B cell (primary cell): ENCODE measurements at regions not wholly inside any gene's neighbourhood (a gene's known extent, or its start where the extent isn't known, plus 50 kb on each side); places are given as distances from the start of the nearest gene placed in this dataset.

ENCODE experiments used
- ATAC-seq: fragments of 200-7000 bp; cut with Tn5 transposase; one replicate; pipeline ENCODE4 v1.10.0; 2021; ENCODE audit warnings: low read depth, mild to moderate bottlenecking, moderate number of reproducible peaks, moderate library complexity
- CTCF ChIA-PET: fragments of 350-600 bp; sonication (Branson Sonifier 250); formaldehyde crosslinking; loops from one replicate; lab custom pipeline; 2021; ENCODE audit warnings: antibody characterized with exemption, inconsistent platforms; lab: Charles Lee
- POLR2A ChIA-PET: fragments of 350-600 bp; sonication (Branson Sonifier 250); formaldehyde crosslinking; loops from one replicate; lab custom pipeline; 2021; ENCODE audit warnings: antibody characterized with exemption; lab: Charles Lee
- DNase-seq: peaks from one replicate; pipeline ENCODE4 v3.0.0; 2013
- H2AFZ ChIP-seq: 2 replicates; pipeline ENCODE4 v1.6.1; 2012; ENCODE audit warnings: mild to moderate bottlenecking, low read depth, low read length; ENCODE audit not compliant: insufficient read depth, poor library complexity, severe bottlenecking
- H3K27ac ChIP-seq, 2 donors: 1 replicate in 1 of 2; 2 replicates in 1 of 2; pipeline ENCODE4 v1.5.1; 2012 to 2013; ENCODE audit warnings: low read length in 2 of 2, mild to moderate bottlenecking in 2 of 2, moderate library complexity in 1 of 2
- H3K27me3 ChIP-seq, 4 experiments: fragments of 200-600 bp in 1 of 4; sonication (generic) in 1 of 4; replicated peaks in 1 of 4; 1 replicate in 2 of 4; 2 replicates in 2 of 4; pipeline versions ENCODE4 v1.6.1 to v1.7.0; 2013 to 2016; ENCODE audit warnings: low read length in 3 of 4, mild to moderate bottlenecking in 2 of 4, mixed read lengths in 1 of 4, moderate library complexity in 1 of 4; ENCODE audit not compliant: insufficient read depth in 4 of 4, control insufficient read depth in 3 of 4; ENCODE audit errors: control extremely low read depth in 1 of 4
- H3K36me3 ChIP-seq, 2 experiments: replicated peaks in 1 of 2; 1 replicate in 1 of 2; 2 replicates in 1 of 2; pipeline versions ENCODE4 v1.6.1 to v1.7.1; 2013; ENCODE audit warnings: low read length in 1 of 2; ENCODE audit not compliant: insufficient read depth in 2 of 2, control insufficient read depth in 1 of 2; ENCODE audit errors: control extremely low read depth in 1 of 2, extremely low read depth in 1 of 2
- H3K4me1 ChIP-seq, 2 donors: fragments of 200-600 bp in 1 of 2; sonication (generic) in 1 of 2; 1 replicate in 1 of 2; 2 replicates in 1 of 2; pipeline versions ENCODE4 v1.5.1 to v1.6.1; 2013 to 2017; ENCODE audit warnings: low read length in 2 of 2; ENCODE audit not compliant: control insufficient read depth in 2 of 2, insufficient read depth in 2 of 2
- H3K4me2 ChIP-seq: replicated peaks from 2 replicates; pipeline ENCODE3; 2012; ENCODE audit warnings: mild to moderate bottlenecking, low read depth, low read length; ENCODE audit not compliant: poor library complexity, severe bottlenecking
- H3K4me3 ChIP-seq, 5 experiments: fragments of 200-600 bp in 1 of 5; sonication (generic) in 1 of 5; 1 replicate in 3 of 5; 2 replicates in 2 of 5; pipeline versions ENCODE4 v1.5.1 to v1.7.0; 2011 to 2016; ENCODE audit warnings: low read length in 4 of 5, mild to moderate bottlenecking in 4 of 5, low read depth in 2 of 5, control low read depth in 1 of 5, moderate library complexity in 1 of 5; ENCODE audit not compliant: insufficient read depth in 1 of 5; ENCODE audit errors: control extremely low read depth in 1 of 5, extremely low read depth in 1 of 5
- H3K79me2 ChIP-seq: fragments of 200-600 bp; sonication (generic); one replicate; pipeline ENCODE4 v1.6.0; 2016; ENCODE audit warnings: low read length; ENCODE audit not compliant: control insufficient read depth, insufficient read depth
- H3K9ac ChIP-seq: fragments of 200-600 bp; sonication (generic); 2 replicates; pipeline ENCODE4 v1.6.1; 2017; ENCODE audit warnings: mild to moderate bottlenecking, low read length, moderate library complexity
- H3K9me3 ChIP-seq, 3 donors: one replicate each; pipeline versions ENCODE4 v1.6.1 to v1.7.1; 2013; ENCODE audit warnings: low read length in 2 of 3; ENCODE audit not compliant: control insufficient read depth in 2 of 3, insufficient read depth in 1 of 3; ENCODE audit errors: control extremely low read depth in 1 of 3
- H4K20me1 ChIP-seq: 2 replicates; pipeline ENCODE4 v1.6.0; 2012; ENCODE audit warnings: mild to moderate bottlenecking, low read length; ENCODE audit not compliant: insufficient read depth, control insufficient read depth, poor library complexity, severe bottlenecking
- H3K27ac Mint-ChIP-seq: one replicate; pipeline ENCODE4 v1.8.0; 2021; ENCODE audit warnings: mixed read lengths
- H3K27me3 Mint-ChIP-seq: one replicate; pipeline ENCODE4 v1.8.0; 2021; ENCODE audit warnings: mixed read lengths
- H3K4me1 Mint-ChIP-seq: one replicate; pipeline ENCODE4 v1.8.0; 2021; ENCODE audit warnings: mixed read lengths
- H3K4me3 Mint-ChIP-seq: one replicate; pipeline ENCODE4 v1.8.0; 2021; ENCODE audit warnings: mixed read lengths
- H3K9me3 Mint-ChIP-seq: one replicate; pipeline ENCODE4 v1.8.0; 2022; ENCODE audit warnings: mixed read lengths; ENCODE audit not compliant: insufficient read depth
- EZH2 ChIP-seq: IDR thresholded peaks from 2 replicates; pipeline ENCODE4 v1.6.1; 2012; ENCODE audit warnings: borderline replicate concordance, low read depth, mild to moderate bottlenecking, moderate library complexity, low read length; ENCODE audit not compliant: insufficient read depth, poor library complexity, severe bottlenecking
- WGBS: methylation state at CpG from one replicate; pipeline ENCODE4 v1.1.5; 2013; ENCODE audit warnings: missing lambda C conversion rate; ENCODE audit not compliant: insufficient coverage; 5-methylcytosine and 5-hydroxymethylcytosine counted together
- intact Hi-C: fragments of 100-400 bp; cut with micrococcal nuclease; formaldehyde crosslinking; loops from one replicate; pipeline ENCODE4 v1.10.0; 2022
- TF ChIP-seq, protein P1 (sequence below): fragments of 200-600 bp; IDR thresholded peaks from one replicate; pipeline ENCODE4 v1.8.0; 2022; ENCODE audit warnings: antibody characterized with exemption, mild to moderate bottlenecking

DNA sequence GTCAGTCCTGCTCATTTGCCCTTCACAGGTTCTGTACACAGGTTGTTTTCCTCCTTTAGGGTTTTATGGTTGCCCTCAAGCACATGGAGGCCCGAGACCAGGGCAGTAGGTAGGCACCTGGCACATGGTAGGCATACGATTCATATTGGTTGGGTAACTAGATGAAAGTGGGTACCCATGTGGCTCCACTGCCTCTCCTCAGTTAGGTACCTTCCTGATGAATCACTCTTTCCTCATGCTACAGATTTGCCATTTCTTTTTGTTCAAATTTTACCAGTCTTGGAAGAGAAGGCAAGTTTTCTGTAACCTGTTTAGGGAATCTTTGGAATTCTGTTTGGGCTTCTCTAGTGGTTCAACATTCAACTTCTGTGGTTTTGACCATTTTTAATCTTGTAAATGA is 121.3 kb downstream of the FHIP1A start:
- no peak overlapping the region for H3K27ac ChIP-seq
- peaks cover 0 to 3% (median 0%) of the 10 kb centered on the region in 3 donors for H3K9me3 ChIP-seq
- no peak overlapping the region for H3K4me2 ChIP-seq
- H3K4me1 ChIP-seq, result no peaks in the 10 kb centered on the region
- H3K9me3 Mint-ChIP-seq, result peaks cover 2% of the 10 kb centered on the region
- H3K4me1 Mint-ChIP-seq, result no peaks in the 10 kb centered on the region
- no CpG with 5 or more reads among the region's 2 CpGs for WGBS
- H3K27me3 Mint-ChIP-seq, result no peaks in the 10 kb centered on the region
- H3K79me2 ChIP-seq, result no peaks in the 10 kb centered on the region
- POLR2A ChIA-PET, result no interaction called here
- CTCF ChIA-PET, result no interaction called here
- H2AFZ ChIP-seq, result no peak overlapping the region
- H4K20me1 ChIP-seq, result no peaks in the 10 kb centered on the region
- H3K36me3 ChIP-seq, result no peaks in the 10 kb centered on the region
- no peak overlapping the region for H3K4me3 ChIP-seq
- DNase-seq (no peak), ATAC-seq (no peak)
- H3K9ac ChIP-seq, result no peak overlapping the region
- H3K27me3 ChIP-seq, result no peaks in the 10 kb centered on the region
- intact Hi-C loops, result no loop called here
- no peak overlapping the region for H3K27ac Mint-ChIP-seq
- no peak for TF ChIP-seq EZH2
- TF ChIP-seq, protein P1, sequence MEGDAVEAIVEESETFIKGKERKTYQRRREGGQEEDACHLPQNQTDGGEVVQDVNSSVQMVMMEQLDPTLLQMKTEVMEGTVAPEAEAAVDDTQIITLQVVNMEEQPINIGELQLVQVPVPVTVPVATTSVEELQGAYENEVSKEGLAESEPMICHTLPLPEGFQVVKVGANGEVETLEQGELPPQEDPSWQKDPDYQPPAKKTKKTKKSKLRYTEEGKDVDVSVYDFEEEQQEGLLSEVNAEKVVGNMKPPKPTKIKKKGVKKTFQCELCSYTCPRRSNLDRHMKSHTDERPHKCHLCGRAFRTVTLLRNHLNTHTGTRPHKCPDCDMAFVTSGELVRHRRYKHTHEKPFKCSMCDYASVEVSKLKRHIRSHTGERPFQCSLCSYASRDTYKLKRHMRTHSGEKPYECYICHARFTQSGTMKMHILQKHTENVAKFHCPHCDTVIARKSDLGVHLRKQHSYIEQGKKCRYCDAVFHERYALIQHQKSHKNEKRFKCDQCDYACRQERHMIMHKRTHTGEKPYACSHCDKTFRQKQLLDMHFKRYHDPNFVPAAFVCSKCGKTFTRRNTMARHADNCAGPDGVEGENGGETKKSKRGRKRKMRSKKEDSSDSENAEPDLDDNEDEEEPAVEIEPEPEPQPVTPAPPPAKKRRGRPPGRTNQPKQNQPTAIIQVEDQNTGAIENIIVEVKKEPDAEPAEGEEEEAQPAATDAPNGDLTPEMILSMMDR, result no peak
- no peak overlapping the region for H3K4me3 Mint-ChIP-seq

GRCh38 chr4:151530783-151531182 is 121.8 kb downstream of the FHIP1A start:
- WGBS, result no CpG with 5 or more reads among the region's 1 CpG
- Mint-ChIP-seq H3K4me1 (no peaks in the 10 kb centered on the region), H3K9me3 (peaks cover 2% of the 10 kb centered on the region), H3K27ac (no peak overlapping the region), H3K4me3 (no peak overlapping the region), H3K27me3 (no peaks in the 10 kb centered on the region)
- Histone ChIP-seq H3K4me3 (no peak overlapping the region), H3K4me1 (no peaks in the 10 kb centered on the region), H3K27me3 (no peaks in the 10 kb centered on the region), H3K79me2 (no peaks in the 10 kb centered on the region), H3K4me2 (no peak overlapping the region), H4K20me1 (no peaks in the 10 kb centered on the region), H3K27ac (no peak overlapping the region), H3K36me3 (no peaks in the 10 kb centered on the region), H3K9ac (no peak overlapping the region), H3K9me3 (peaks cover 0 to 3% (median 0%) of the 10 kb centered on the region in 3 donors), H2AFZ (no peak overlapping the region)
- intact Hi-C loops, result no loop called here
- ATAC-seq (no peak), DNase-seq (no peak)
- TF ChIP-seq EZH2, result no peak
- TF ChIP-seq, protein P1, result no peak
- ChIA-PET CTCF (no interaction called here), POLR2A (no interaction called here)
